Keratinocyte (primary cell): ENCODE measurements at regions not wholly inside any gene's neighbourhood (a gene's known extent, or its start where the extent isn't known, plus 50 kb on each side); places are given as distances from the start of the nearest gene placed in this dataset.

ENCODE experiments used
- DNase-seq: peaks from one replicate; pipeline ENCODE4 v3.0.0-alpha.2; 2011; ENCODE audit warnings: low read depth, missing footprints, low spot score
- FAIRE-seq: peaks from 2 replicates; lab custom pipeline; 2011; peaks lifted over from hg19 to GRCh38; lab: Jason Lieb, UNC
- H2AFZ ChIP-seq: 2 replicates; pipeline ENCODE4 v1.6.0; 2012; ENCODE audit warnings: low read length, control low read depth, inconsistent platforms; ENCODE audit not compliant: control insufficient read depth
- H3K27ac ChIP-seq: 2 replicates; pipeline ENCODE4 v1.5.1; 2011; ENCODE audit warnings: low read length; ENCODE audit not compliant: control insufficient read depth, insufficient read depth
- H3K27me3 ChIP-seq: 3 replicates; pipeline ENCODE4 v1.6.0; 2011; ENCODE audit warnings: low read length; ENCODE audit not compliant: control insufficient read depth, insufficient read depth; ENCODE audit errors: extremely low read depth
- H3K36me3 ChIP-seq, 2 experiments: 2 replicates in 1 of 2; 3 replicates in 1 of 2; pipeline ENCODE4 v1.5.1; 2011; ENCODE audit warnings: low read length in 2 of 2, mild to moderate bottlenecking in 1 of 2; ENCODE audit not compliant: control insufficient read depth in 2 of 2, insufficient read depth in 2 of 2; ENCODE audit errors: extremely low read depth in 1 of 2
- H3K4me1 ChIP-seq: 3 replicates; pipeline ENCODE4 v1.5.1; 2011; ENCODE audit warnings: low read length; ENCODE audit not compliant: control insufficient read depth, insufficient read depth; ENCODE audit errors: extremely low read depth
- H3K4me2 ChIP-seq: 3 replicates; pipeline ENCODE4 v1.6.0; 2011; ENCODE audit warnings: low read depth, low read length; ENCODE audit not compliant: control insufficient read depth, insufficient read depth; ENCODE audit errors: extremely low read depth
- H3K4me3 ChIP-seq, 3 experiments: fragments of 200-600 bp in 1 of 3; sonication (generic) in 1 of 3; 2 replicates in 2 of 3; 3 replicates in 1 of 3; pipeline ENCODE4 v1.5.1; 2011 to 2016; ENCODE audit warnings: low read length in 3 of 3, mild to moderate bottlenecking in 3 of 3, control low read depth in 2 of 3, inconsistent platforms in 1 of 3, low read depth in 1 of 3, mixed read lengths in 1 of 3, mixed run types in 1 of 3, moderate library complexity in 1 of 3; ENCODE audit not compliant: control insufficient read depth in 2 of 3, insufficient read depth in 2 of 3; ENCODE audit errors: extremely low read depth in 1 of 3
- H3K79me2 ChIP-seq: 2 replicates; pipeline ENCODE4 v1.6.0; 2012; ENCODE audit warnings: low read length; ENCODE audit not compliant: control insufficient read depth, insufficient read depth
- H3K9ac ChIP-seq: 3 replicates; pipeline ENCODE4 v1.6.0; 2011; ENCODE audit warnings: low read length; ENCODE audit not compliant: control insufficient read depth, insufficient read depth; ENCODE audit errors: extremely low read depth
- H3K9me1 ChIP-seq: 3 replicates; pipeline ENCODE4 v1.6.0; 2011; ENCODE audit warnings: low read length; ENCODE audit not compliant: control insufficient read depth, insufficient read depth; ENCODE audit errors: extremely low read depth
- H3K9me3 ChIP-seq: 2 replicates; pipeline ENCODE4 v1.5.1; 2012; ENCODE audit warnings: low read depth, low read length; ENCODE audit not compliant: control insufficient read depth
- H4K20me1 ChIP-seq: 3 replicates; pipeline ENCODE4 v1.6.0; 2011; ENCODE audit warnings: low read length; ENCODE audit not compliant: control insufficient read depth, insufficient read depth; ENCODE audit errors: extremely low read depth
- CTCF ChIP-seq, 3 experiments: IDR thresholded peaks in 1 of 3; conservative IDR thresholded peaks in 1 of 3; optimal IDR thresholded peaks in 1 of 3; 2 replicates in 2 of 3; 3 replicates in 1 of 3; pipeline versions ENCODE3 to v1.5.1; 2011; ENCODE audit warnings: low read length in 3 of 3, mild to moderate bottlenecking in 3 of 3, moderate library complexity in 2 of 3, control low read depth in 1 of 3, inconsistent platforms in 1 of 3; ENCODE audit not compliant: insufficient read depth in 2 of 3; ENCODE audit errors: extremely low read depth in 1 of 3
- EZH2 ChIP-seq: IDR thresholded peaks from one replicate; pipeline ENCODE4 v1.6.1; 2012; ENCODE audit warnings: inconsistent platforms, mild to moderate bottlenecking, low read length, moderate library complexity
- dilution Hi-C: fragments of 300-500 bp; cut with MboI; formaldehyde crosslinking; loops from one replicate; pipeline ENCODE4 v1.7.0; 2020; ENCODE audit warnings: low sequenced_read_pairs; ENCODE audit not compliant: extremely low pct_ligation_motif_present

GRCh38 chr11:28938091-28938490 is 829.9 kb downstream of the METTL15 start:
- FAIRE-seq (no peak), DNase-seq (no peak)
- H3K79me2 ChIP-seq = no peaks in the 10 kb centered on the region
- no peaks in the 10 kb centered on the region for H3K9me3 ChIP-seq
- no peak overlapping the region for H3K27ac ChIP-seq
- H3K9ac ChIP-seq = no peak overlapping the region
- dilution Hi-C loops = no loop called here
- no peaks in the 10 kb centered on the region for H3K27me3 ChIP-seq
- no peaks in the 10 kb centered on the region for H3K4me1 ChIP-seq
- no peak overlapping the region for H2AFZ ChIP-seq
- TF ChIP-seq EZH2 (no peak), CTCF (optimal IDR thresholded peaks at IDR 0.05 in 1 of 3, IDR thresholded peaks at IDR 0.05 in 1 of 3, conservative IDR thresholded peaks at IDR 0.05 in 1 of 3; ENCODE audit: extremely low read depth in 1 of 3, insufficient read depth in 2 of 3, low read length in 3 of 3) (no peak)
- no peaks in the 10 kb centered on the region for H4K20me1 ChIP-seq
- H3K4me3 ChIP-seq = no peak overlapping the region
- H3K4me2 ChIP-seq = no peak overlapping the region
- no peaks in the 10 kb centered on the region for H3K9me1 ChIP-seq
- no peaks in the 10 kb centered on the region for H3K36me3 ChIP-seq

GRCh38 chr11:28932940-28933339 is 824.8 kb downstream of the METTL15 start:
- H3K4me3 ChIP-seq = no peak overlapping the region
- H3K9me1 ChIP-seq = no peaks in the 10 kb centered on the region
- no peak overlapping the region for H3K27ac ChIP-seq
- no peak overlapping the region for H3K4me2 ChIP-seq
- FAIRE-seq (no peak), DNase-seq (no peak)
- H3K4me1 ChIP-seq = no peaks in the 10 kb centered on the region
- H3K9ac ChIP-seq = no peak overlapping the region
- H3K9me3 ChIP-seq = no peaks in the 10 kb centered on the region
- TF ChIP-seq CTCF (optimal IDR thresholded peaks at IDR 0.05 in 1 of 3, IDR thresholded peaks at IDR 0.05 in 1 of 3, conservative IDR thresholded peaks at IDR 0.05 in 1 of 3; ENCODE audit: extremely low read depth in 1 of 3, insufficient read depth in 2 of 3, low read length in 3 of 3) (no peak), EZH2 (no peak)
- no peaks in the 10 kb centered on the region for H3K79me2 ChIP-seq
- H3K27me3 ChIP-seq = no peaks in the 10 kb centered on the region
- dilution Hi-C loops = no loop called here
- H3K36me3 ChIP-seq = no peaks in the 10 kb centered on the region
- H2AFZ ChIP-seq = no peak overlapping the region
- H4K20me1 ChIP-seq = no peaks in the 10 kb centered on the region
